ENCODE measurements at regions not wholly inside any gene's neighbourhood (a gene's known extent, or its start where the extent isn't known, plus 50 kb on each side); places are given as distances from the start of the nearest gene placed in this dataset.
"Not testable (repeated sequence)": the region's sequence is repeated elsewhere in the genome, so short reads cannot be mapped to it uniquely, and the experiment has no call there.

- no peak for DNase-seq (ENCODE audit: low read depth)
These were observed 167.6 kb upstream of the TMEM72 start for GRCh38 chr10:44743535-44743934.

- no peak for DNase-seq (ENCODE audit: low read depth)
These were observed 165.2 kb upstream of the TMEM72 start for GRCh38 chr10:44745920-44746319.

- no peak for DNase-seq (ENCODE audit: low read depth)
These were observed 163.5 kb upstream of the TMEM72 start for GRCh38 chr10:44747593-44748172.

GRCh38 chr10:44749151-44749550 lies 162.0 kb upstream of the TMEM72 start:
- no peak for DNase-seq (ENCODE audit: low read depth)

- DNase-seq (ENCODE audit: low read depth) = peak; percentile 94
These were observed 158.4 kb upstream of the TMEM72 start for GRCh38 chr10:44752451-44753441.

- DNase-seq (ENCODE audit: low read depth) = not testable (repeated sequence)
These were observed 156.8 kb upstream of the TMEM72 start for GRCh38 chr10:44754355-44754754.

- no peak for DNase-seq (ENCODE audit: low read depth)
These were observed 155.7 kb upstream of the TMEM72 start for GRCh38 chr10:44755481-44755880.

- peak; percentile 95 for DNase-seq (ENCODE audit: low read depth)
These were observed 154.9 kb upstream of the TMEM72 start for GRCh38 chr10:44756216-44756615.

- no peak for DNase-seq (ENCODE audit: low read depth)
These were observed 153.5 kb upstream of the TMEM72 start for GRCh38 chr10:44757551-44758205.

- no peak for DNase-seq (ENCODE audit: low read depth)
These were observed 152.0 kb upstream of the TMEM72 start for GRCh38 chr10:44759122-44759521.

- no peak for DNase-seq (ENCODE audit: low read depth)
These were observed 150.6 kb upstream of the TMEM72 start for GRCh38 chr10:44760513-44760912.

- DNase-seq (ENCODE audit: low read depth) = peak; percentile 7
These were observed 150.1 kb upstream of the TMEM72 start for GRCh38 chr10:44761076-44761475.

- DNase-seq (ENCODE audit: low read depth) = no peak
These were observed 147.8 kb upstream of the TMEM72 start for GRCh38 chr10:44763331-44763730.

GRCh38 chr10:44765299-44765698 lies 145.8 kb upstream of the TMEM72 start:
- DNase-seq (ENCODE audit: low read depth) = no peak

GRCh38 chr10:44766631-44767030 lies 144.5 kb upstream of the TMEM72 start:
- no peak for DNase-seq (ENCODE audit: low read depth)

- no peak for DNase-seq (ENCODE audit: low read depth)
These were observed 141.7 kb upstream of the TMEM72 start for GRCh38 chr10:44769450-44769849.

- DNase-seq (ENCODE audit: low read depth) = no peak
These were observed 139.7 kb upstream of the TMEM72 start for GRCh38 chr10:44771233-44771995.

GRCh38 chr10:44773565-44773964 lies 137.6 kb upstream of the TMEM72 start:
- no peak for DNase-seq (ENCODE audit: low read depth)

- DNase-seq (ENCODE audit: low read depth) = no peak
These were observed 136.3 kb upstream of the TMEM72 start for GRCh38 chr10:44774676-44775401.

- no peak for DNase-seq (ENCODE audit: low read depth)
These were observed 135.8 kb upstream of the TMEM72 start for GRCh38 chr10:44775402-44775741.

GRCh38 chr10:44776181-44776580 lies 135.0 kb upstream of the TMEM72 start:
- no peak for DNase-seq (ENCODE audit: low read depth)

- DNase-seq (ENCODE audit: low read depth) = no peak
These were observed 131.6 kb upstream of the TMEM72 start for GRCh38 chr10:44779511-44779910.
